RWPE2 (cell line): ENCODE measurements at regions not wholly inside any gene's neighbourhood (a gene's known extent, or its start where the extent isn't known, plus 50 kb on each side); places are given as distances from the start of the nearest gene placed in this dataset.
A peak's percentile ranks its signal among the peaks of the same experiment; 100 is the strongest.

ENCODE experiments used
- ATAC-seq: fragments of 200-7000 bp; cut with Tn5 transposase; 3 replicates; pipeline ENCODE4 v1.9.1; 2021; ENCODE audit warnings: low read depth
- DNase-seq: peaks from one replicate; pipeline ENCODE4 v3.0.0-alpha.2; 2020; ENCODE audit warnings: low spot score
- H3K27ac ChIP-seq: fragments of 450-650 bp; 2 replicates; pipeline ENCODE4 v1.5.1; 2017; ENCODE audit warnings: mild to moderate bottlenecking; ENCODE audit not compliant: poor library complexity, severe bottlenecking
- H3K27me3 ChIP-seq: fragments of 250-450 bp; sonication (Bioruptor Pico); 2 replicates; pipeline ENCODE4 v1.5.1; 2021; ENCODE audit warnings: mild to moderate bottlenecking, moderate library complexity; ENCODE audit not compliant: insufficient read depth, poor library complexity, severe bottlenecking
- H3K36me3 ChIP-seq: fragments of 250-450 bp; sonication (Bioruptor Pico); 2 replicates; pipeline ENCODE4 v1.5.1; 2020; ENCODE audit warnings: low read depth, mild to moderate bottlenecking, moderate library complexity
- H3K4me1 ChIP-seq: fragments of 250-450 bp; sonication (Bioruptor Pico); 2 replicates; pipeline ENCODE4 v1.5.1; 2021; ENCODE audit warnings: mild to moderate bottlenecking, moderate library complexity; ENCODE audit not compliant: insufficient read depth, poor library complexity, severe bottlenecking
- H3K4me3 ChIP-seq: fragments of 250-450 bp; sonication (Bioruptor Pico); 2 replicates; pipeline ENCODE4 v1.5.1; 2021; ENCODE audit warnings: mild to moderate bottlenecking, moderate library complexity; ENCODE audit not compliant: severe bottlenecking
- H3K9me3 ChIP-seq: fragments of 250-450 bp; sonication (Bioruptor Pico); 2 replicates; pipeline ENCODE4 v1.5.1; 2021; ENCODE audit warnings: mild to moderate bottlenecking, moderate library complexity; ENCODE audit not compliant: severe bottlenecking
- CTCF ChIP-seq: fragments of 450-650 bp; IDR thresholded peaks from one replicate; pipeline ENCODE4 v1.5.1; 2017; ENCODE audit warnings: mild to moderate bottlenecking, moderate library complexity; ENCODE audit not compliant: poor library complexity, severe bottlenecking

- H3K27me3 ChIP-seq, result peaks cover 3% of the 10 kb centered on the region
- no peak for TF ChIP-seq CTCF
- H3K4me1 ChIP-seq, result peaks cover 14% of the 10 kb centered on the region
- H3K36me3 ChIP-seq, result no peaks in the 10 kb centered on the region
- H3K4me3 ChIP-seq, result no peak overlapping the region
- H3K27ac ChIP-seq, result no peak overlapping the region
- H3K9me3 ChIP-seq, result peaks cover 4% of the 10 kb centered on the region
- ATAC-seq, result no peak
- DNase-seq, result no peak
These were observed 614.8 kb downstream of the KIF4B start for GRCh38 chr5:155628346-155628745.

- Histone ChIP-seq H3K4me3 (no peak overlapping the region), H3K36me3 (no peaks in the 10 kb centered on the region), H3K27me3 (peaks cover 3% of the 10 kb centered on the region), H3K4me1 (peaks cover 14% of the 10 kb centered on the region), H3K27ac (no peak overlapping the region), H3K9me3 (peaks cover 4% of the 10 kb centered on the region)
- DNase-seq (no peak), ATAC-seq (no peak)
- no peak for TF ChIP-seq CTCF
These were observed 616.0 kb downstream of the KIF4B start for GRCh38 chr5:155629597-155629996.

GRCh38 chr5:155631116-155631515, 617.6 kb downstream of the KIF4B start:
- DNase-seq (no peak), ATAC-seq (peak; percentile 89)
- TF ChIP-seq CTCF, result no peak
- H3K4me1 ChIP-seq, result peaks cover 14% of the 10 kb centered on the region
- H3K4me3 ChIP-seq, result no peak overlapping the region
- peak overlapping the region; percentile 9 for H3K27ac ChIP-seq
- H3K36me3 ChIP-seq, result no peaks in the 10 kb centered on the region
- H3K27me3 ChIP-seq, result peaks cover 3% of the 10 kb centered on the region
- peaks cover 4% of the 10 kb centered on the region for H3K9me3 ChIP-seq

- peaks cover 14% of the 10 kb centered on the region for H3K4me1 ChIP-seq
- TF ChIP-seq CTCF, result no peak
- no peak for DNase-seq
- no peak overlapping the region for H3K4me3 ChIP-seq
- ATAC-seq, result no peak
- H3K27me3 ChIP-seq, result no peaks in the 10 kb centered on the region
- H3K27ac ChIP-seq, result no peak overlapping the region
- H3K36me3 ChIP-seq, result no peaks in the 10 kb centered on the region
- H3K9me3 ChIP-seq, result peaks cover 4% of the 10 kb centered on the region
These were observed 619.9 kb downstream of the KIF4B start for GRCh38 chr5:155633338-155633957.

GRCh38 chr5:155649666-155650065, 636.1 kb downstream of the KIF4B start:
- no peak overlapping the region for H3K27ac ChIP-seq
- no peak for TF ChIP-seq CTCF
- no peak for ATAC-seq

More at GRCh38 chr5:155649666-155650065, 636.1 kb downstream of the KIF4B start:
- Histone ChIP-seq H3K27me3 (no peaks in the 10 kb centered on the region), H3K36me3 (no peaks in the 10 kb centered on the region), H3K9me3 (peaks cover 2% of the 10 kb centered on the region), H3K4me1 (no peaks in the 10 kb centered on the region), H3K4me3 (no peak overlapping the region)
- DNase-seq, result no peak
